CD4-positive, alpha-beta T cell treated with Interleukin-1 beta for 1 hour (primary cell): ENCODE measurements at regions not wholly inside any gene's neighbourhood (a gene's known extent, or its start where the extent isn't known, plus 50 kb on each side); places are given as distances from the start of the nearest gene placed in this dataset.
"Not testable (repeated sequence)": the region's sequence is repeated elsewhere in the genome, so short reads cannot be mapped to it uniquely, and the experiment has no call there.

Experiments
- DNase-seq, 2 donors: peaks; one replicate each; pipeline ENCODE4 v3.0.0-alpha.2; 2020 to 2022

- not testable (repeated sequence) for DNase-seq
Measured at GRCh38 chr4:79659308-79659870, 251.4 kb upstream of the GK2 start.

- DNase-seq: no peak
Measured at GRCh38 chr4:79657379-79657778, 249.4 kb upstream of the GK2 start.

- no peak for DNase-seq
Measured at GRCh38 chr4:79653871-79654270, 245.8 kb upstream of the GK2 start.

GRCh38 chr4:79652738-79653137 lies 244.7 kb upstream of the GK2 start:
- DNase-seq: no peak

GRCh38 chr4:79652232-79652631 lies 244.2 kb upstream of the GK2 start:
- no peak for DNase-seq

GRCh38 chr4:79651456-79651855 lies 243.4 kb upstream of the GK2 start:
- DNase-seq: no peak

- no peak for DNase-seq
Measured at GRCh38 chr4:79650794-79651431, 242.9 kb upstream of the GK2 start.

GRCh38 chr4:79650217-79650616 lies 242.2 kb upstream of the GK2 start:
- DNase-seq: no peak

GRCh38 chr4:79645942-79646341 lies 237.9 kb upstream of the GK2 start:
- DNase-seq: no peak

- DNase-seq: no peak
Measured at GRCh38 chr4:79638735-79639134, 230.7 kb upstream of the GK2 start.

GRCh38 chr4:79636991-79637390 lies 229.0 kb upstream of the GK2 start:
- DNase-seq: no peak

GRCh38 chr4:79634111-79634510 lies 226.1 kb upstream of the GK2 start:
- no peak for DNase-seq

GRCh38 chr4:79632114-79632513 lies 224.1 kb upstream of the GK2 start:
- DNase-seq: no peak

- DNase-seq: no peak
Measured at GRCh38 chr4:79626611-79627010, 218.6 kb upstream of the GK2 start.

GRCh38 chr4:79626101-79626500 lies 218.1 kb upstream of the GK2 start:
- DNase-seq: no peak

GRCh38 chr4:79625361-79625760 lies 217.3 kb upstream of the GK2 start:
- DNase-seq: no peak

- no peak for DNase-seq
Measured at GRCh38 chr4:79623021-79623870, 215.2 kb upstream of the GK2 start.

GRCh38 chr4:79621061-79621460 lies 213.0 kb upstream of the GK2 start:
- DNase-seq: no peak

GRCh38 chr4:79620617-79621016 lies 212.6 kb upstream of the GK2 start:
- no peak for DNase-seq

GRCh38 chr4:79613269-79613935 lies 205.4 kb upstream of the GK2 start:
- DNase-seq: no peak

GRCh38 chr4:79611026-79611425 lies 203.0 kb upstream of the GK2 start:
- DNase-seq: no peak

GRCh38 chr4:79609817-79610216 lies 201.8 kb upstream of the GK2 start:
- DNase-seq: no peak

GRCh38 chr4:79607979-79608378 lies 200.0 kb upstream of the GK2 start:
- no peak for DNase-seq

- DNase-seq: no peak
Measured at GRCh38 chr4:79604152-79604551, 196.1 kb upstream of the GK2 start.
